Calu3 (cell line): ENCODE measurements at regions not wholly inside any gene's neighbourhood (a gene's known extent, or its start where the extent isn't known, plus 50 kb on each side); places are given as distances from the start of the nearest gene placed in this dataset.

ENCODE experiments used
- BruUV-seq: library from RNA; stranded (reverse); fragments of 400-500 nt; replicated peaks from 2 replicates; lab custom pipeline; 2021; lab: Mats Ljungman, UMichigan
- CTCF ChIA-PET: fragments of 300-600 bp; sonication (Branson Sonifier 250); formaldehyde crosslinking; loops from one replicate; lab custom pipeline; 2022; ENCODE audit warnings: antibody characterized with exemption; lab: Charles Lee
- DNase-seq: peaks from one replicate; pipeline ENCODE4 v3.0.0; 2022
- H3K27ac Mint-ChIP-seq: one replicate; pipeline ENCODE4 v1.8.0; 2022; ENCODE audit warnings: mixed read lengths; ENCODE audit not compliant: unreplicated experiment
- H3K27me3 Mint-ChIP-seq: one replicate; pipeline ENCODE4 v1.8.0; 2022; ENCODE audit warnings: mixed read lengths; ENCODE audit not compliant: unreplicated experiment
- H3K36me3 Mint-ChIP-seq: one replicate; pipeline ENCODE4 v1.8.0; 2022; ENCODE audit warnings: mild to moderate bottlenecking, moderate library complexity, mixed read lengths; ENCODE audit not compliant: insufficient read depth, unreplicated experiment
- H3K4me1 Mint-ChIP-seq: one replicate; pipeline ENCODE4 v1.8.0; 2022; ENCODE audit warnings: mild to moderate bottlenecking, low read depth, mixed read lengths; ENCODE audit not compliant: unreplicated experiment
- H3K4me3 Mint-ChIP-seq: one replicate; pipeline ENCODE4 v1.8.0; 2022; ENCODE audit warnings: mild to moderate bottlenecking, low read depth, moderate library complexity, mixed read lengths; ENCODE audit not compliant: unreplicated experiment
- H3K9me3 Mint-ChIP-seq: one replicate; pipeline ENCODE4 v1.8.0; 2022; ENCODE audit warnings: low read depth, mixed read lengths; ENCODE audit not compliant: unreplicated experiment
- CTCF ChIP-seq: fragments of 200-600 bp; IDR thresholded peaks from one replicate; pipeline ENCODE4 v1.8.0; 2022; ENCODE audit warnings: antibody characterized with exemption; ENCODE audit not compliant: unreplicated experiment
- intact Hi-C: fragments of 100-400 bp; cut with micrococcal nuclease; formaldehyde crosslinking; loops from one replicate; pipeline ENCODE4 v1.10.0; 2022; ENCODE audit not compliant: unreplicated experiment

GRCh38 chrX:33909836-33910235 lies 222.3 kb downstream of the FAM47A start:
- H3K36me3 Mint-ChIP-seq, result peaks cover 6% of the 10 kb centered on the region
- no TSS peak for BruUV-seq
- no peaks in the 10 kb centered on the region for H3K27me3 Mint-ChIP-seq

GRCh38 chrX:33908898-33909297 lies 223.2 kb downstream of the FAM47A start:
- TF ChIP-seq CTCF, result no peak
- no peak for DNase-seq
- intact Hi-C loops, result no loop called here
- peaks cover 6% of the 10 kb centered on the region for H3K36me3 Mint-ChIP-seq
- H3K4me3 Mint-ChIP-seq, result no peak overlapping the region
- H3K4me1 Mint-ChIP-seq, result peaks cover 25% of the 10 kb centered on the region
- CTCF ChIA-PET, result no interaction called here
- H3K27me3 Mint-ChIP-seq, result no peaks in the 10 kb centered on the region
- BruUV-seq, result no TSS peak
- peaks cover 2% of the 10 kb centered on the region for H3K9me3 Mint-ChIP-seq
- peak overlapping the region; percentile 92 for H3K27ac Mint-ChIP-seq

More at GRCh38 chrX:33909836-33910235, 222.3 kb downstream of the FAM47A start:
- peak overlapping the region; percentile 92 for H3K27ac Mint-ChIP-seq
- no peak overlapping the region for H3K4me3 Mint-ChIP-seq
- DNase-seq, result peak; percentile 28
- CTCF ChIA-PET, result no interaction called here
- H3K9me3 Mint-ChIP-seq, result no peaks in the 10 kb centered on the region
- intact Hi-C loops, result no loop called here
- TF ChIP-seq CTCF, result no peak
- peaks cover 25% of the 10 kb centered on the region for H3K4me1 Mint-ChIP-seq

GRCh38 chrX:33908074-33908473 lies 224.0 kb downstream of the FAM47A start:
- no peak overlapping the region for H3K27ac Mint-ChIP-seq
- intact Hi-C loops, result no loop called here
- TF ChIP-seq CTCF, result no peak
- DNase-seq, result no peak
- CTCF ChIA-PET, result interaction anchor here (0.6 kb wide), 1 partner anchor 215 kb away, joined by 3 read pairs; no protein-coding TSS in a partner anchor
- BruUV-seq, result no TSS peak
- H3K9me3 Mint-ChIP-seq, result peaks cover 2% of the 10 kb centered on the region
- peaks cover 6% of the 10 kb centered on the region for H3K36me3 Mint-ChIP-seq
- no peak overlapping the region for H3K4me3 Mint-ChIP-seq
- no peaks in the 10 kb centered on the region for H3K27me3 Mint-ChIP-seq
- H3K4me1 Mint-ChIP-seq, result peaks cover 25% of the 10 kb centered on the region

GRCh38 chrX:33906971-33907370 lies 225.1 kb downstream of the FAM47A start:
- Mint-ChIP-seq H3K4me3 (peak overlapping the region; percentile 33), H3K36me3 (peaks cover 6% of the 10 kb centered on the region), H3K4me1 (peaks cover 25% of the 10 kb centered on the region), H3K27ac (peak overlapping the region; percentile 77), H3K27me3 (no peaks in the 10 kb centered on the region), H3K9me3 (peaks cover 2% of the 10 kb centered on the region)
- no peak for TF ChIP-seq CTCF
- CTCF ChIA-PET, result no interaction called here
- peak; percentile 42 for DNase-seq
- no TSS peak for BruUV-seq
- intact Hi-C loops, result no loop called here
